H9 (cell line): ENCODE measurements at regions not wholly inside any gene's neighbourhood (a gene's known extent, or its start where the extent isn't known, plus 50 kb on each side); places are given as distances from the start of the nearest gene placed in this dataset.

Experiments used
- DNase-seq: peaks from one replicate; pipeline ENCODE4 v3.0.0-alpha.2; 2017
- H2AFZ ChIP-seq: one replicate; pipeline ENCODE4 v1.6.1; 2013; ENCODE audit warnings: mild to moderate bottlenecking, low read length, control low read depth, moderate library complexity
- H2AK5ac ChIP-seq: 2 replicates; pipeline ENCODE4 v1.6.1; 2013; ENCODE audit warnings: low read length, control low read depth, mixed read lengths; ENCODE audit not compliant: insufficient read length
- H2BK120ac ChIP-seq: one replicate; pipeline ENCODE4 v1.6.1; 2013; ENCODE audit warnings: low read depth, mild to moderate bottlenecking, low read length, control low read depth, inconsistent platforms; ENCODE audit not compliant: poor library complexity, severe bottlenecking
- H2BK12ac ChIP-seq: 2 replicates; pipeline ENCODE4 v1.6.1; 2013; ENCODE audit warnings: low read length, control low read depth, mixed read lengths, low read depth; ENCODE audit not compliant: insufficient read length
- H2BK15ac ChIP-seq: 2 replicates; pipeline ENCODE4 v1.6.1; 2013; ENCODE audit warnings: low read depth, low read length, control low read depth
- H2BK20ac ChIP-seq: one replicate; pipeline ENCODE4 v1.6.1; 2013; ENCODE audit warnings: low read depth, mild to moderate bottlenecking, low read length, control low read depth, inconsistent platforms; ENCODE audit not compliant: poor library complexity, severe bottlenecking
- H2BK5ac ChIP-seq: 2 replicates; pipeline ENCODE4 v1.6.1; 2013; ENCODE audit warnings: low read length, control low read depth, mixed read lengths; ENCODE audit not compliant: insufficient read length
- H3K14ac ChIP-seq: 2 replicates; pipeline ENCODE4 v1.6.1; 2013; ENCODE audit warnings: low read length, control low read depth; ENCODE audit not compliant: insufficient read depth
- H3K18ac ChIP-seq: 2 replicates; pipeline ENCODE4 v1.6.1; 2013; ENCODE audit warnings: low read depth, mild to moderate bottlenecking, mixed read lengths, low read length, control low read depth; ENCODE audit not compliant: insufficient read length
- H3K23ac ChIP-seq: 2 replicates; pipeline ENCODE4 v1.6.1; 2013; ENCODE audit warnings: low read length, control low read depth, mixed read lengths, low read depth; ENCODE audit not compliant: insufficient read length
- H3K23me2 ChIP-seq: 2 replicates; pipeline ENCODE4 v1.6.1; 2013; ENCODE audit warnings: low read depth, mild to moderate bottlenecking, mixed read lengths, low read length, control low read depth; ENCODE audit not compliant: insufficient read length, poor library complexity, severe bottlenecking
- H3K27ac ChIP-seq: 2 replicates; pipeline ENCODE4 v1.5.1; 2013; ENCODE audit warnings: low read length, control low read depth, mixed read lengths, low read depth; ENCODE audit not compliant: insufficient read length
- H3K27me3 ChIP-seq: 2 replicates; pipeline ENCODE4 v1.6.1; 2013; ENCODE audit warnings: low read length, control low read depth, inconsistent platforms; ENCODE audit not compliant: insufficient read depth
- H3K4ac ChIP-seq: 2 replicates; pipeline ENCODE4 v1.6.1; 2013; ENCODE audit warnings: low read depth, mild to moderate bottlenecking, control low read depth, inconsistent platforms, low read length, moderate library complexity
- H3K4me1 ChIP-seq: 2 replicates; pipeline ENCODE4 v1.6.1; 2013; ENCODE audit warnings: low read length, control low read depth, inconsistent platforms; ENCODE audit not compliant: insufficient read depth
- H3K4me2 ChIP-seq: 2 replicates; pipeline ENCODE4 v1.6.1; 2013; ENCODE audit warnings: low read length, control low read depth, mixed read lengths; ENCODE audit not compliant: insufficient read length, insufficient read depth
- H3K56ac ChIP-seq: 2 replicates; pipeline ENCODE4 v1.6.1; 2013; ENCODE audit warnings: low read depth, mild to moderate bottlenecking, mixed read lengths, low read length, control low read depth; ENCODE audit not compliant: insufficient read length
- H3K79me1 ChIP-seq: 2 replicates; pipeline ENCODE4 v1.6.1; 2013; ENCODE audit warnings: low read depth, mild to moderate bottlenecking, moderate library complexity, low read length, control low read depth, inconsistent platforms; ENCODE audit not compliant: insufficient read depth, poor library complexity, severe bottlenecking
- H3K79me2 ChIP-seq: 2 replicates; pipeline ENCODE4 v1.6.1; 2013; ENCODE audit warnings: low read length, control low read depth, inconsistent platforms; ENCODE audit not compliant: insufficient read depth
- H3K9ac ChIP-seq: 2 replicates; pipeline ENCODE4 v1.6.1; 2013; ENCODE audit warnings: low read length, control low read depth, mixed read lengths; ENCODE audit not compliant: insufficient read length; ENCODE audit errors: extremely low read depth
- H3K9me3 ChIP-seq: one replicate; pipeline ENCODE4 v1.6.1; 2013; ENCODE audit warnings: low read depth, low read length, inconsistent platforms; ENCODE audit not compliant: control insufficient read depth
- H3T11ph ChIP-seq: one replicate; pipeline ENCODE4 v1.6.1; 2013; ENCODE audit warnings: mild to moderate bottlenecking, low read length, control low read depth, inconsistent platforms
- H4K20me1 ChIP-seq: one replicate; pipeline ENCODE4 v1.6.1; 2013; ENCODE audit not compliant: control insufficient read depth, insufficient read length, insufficient read depth
- H4K5ac ChIP-seq: 2 replicates; pipeline ENCODE4 v1.6.1; 2013; ENCODE audit warnings: low read depth, mild to moderate bottlenecking, mixed read lengths, low read length, control low read depth; ENCODE audit not compliant: insufficient read length
- H4K8ac ChIP-seq: replicated peaks from 2 replicates; pipeline ENCODE4 v1.6.1; 2013; ENCODE audit warnings: low read length, control low read depth, mixed read lengths, low read depth; ENCODE audit not compliant: insufficient read length
- H4K91ac ChIP-seq: 2 replicates; pipeline ENCODE4 v1.6.1; 2013; ENCODE audit warnings: low read depth, mild to moderate bottlenecking, moderate library complexity, mixed read lengths, low read length, control low read depth; ENCODE audit not compliant: insufficient read length
- H3K27ac Mint-ChIP-seq, 3 experiments: 2 replicates in 2 of 3; 3 replicates in 1 of 3; pipeline ENCODE4 v1.8.0; 2020 to 2021; ENCODE audit warnings: mixed read lengths in 3 of 3, mild to moderate bottlenecking in 1 of 3, moderate library complexity in 1 of 3
- H3K27me3 Mint-ChIP-seq: 2 replicates; pipeline ENCODE4 v1.8.0; 2021; ENCODE audit warnings: low read depth, mild to moderate bottlenecking, moderate library complexity, mixed read lengths
- H3K36me3 Mint-ChIP-seq, 3 experiments: 2 replicates in 2 of 3; 3 replicates in 1 of 3; pipeline ENCODE4 v1.8.0; 2020 to 2021; ENCODE audit warnings: low read depth in 3 of 3, mixed read lengths in 3 of 3; ENCODE audit not compliant: insufficient read depth in 1 of 3
- H3K4me1 Mint-ChIP-seq, 2 experiments: 2 replicates each; pipeline ENCODE4 v1.8.0; 2020; ENCODE audit warnings: mixed read lengths in 2 of 2
- H3K4me3 Mint-ChIP-seq, 2 experiments: 2 replicates in 1 of 2; 3 replicates in 1 of 2; pipeline ENCODE4 v1.8.0; 2020 to 2021; ENCODE audit warnings: mild to moderate bottlenecking in 2 of 2, mixed read lengths in 2 of 2, moderate library complexity in 1 of 2
- H3K9me3 Mint-ChIP-seq, 2 experiments: 2 replicates in 1 of 2; 3 replicates in 1 of 2; pipeline ENCODE4 v1.8.0; 2020; ENCODE audit warnings: mild to moderate bottlenecking in 2 of 2, mixed read lengths in 2 of 2, moderate library complexity in 1 of 2
- CTCF ChIP-seq: fragments of 200-600 bp; sonication (generic); conservative IDR thresholded peaks from 3 replicates; pipeline ENCODE4 v1.8.0; 2021; ENCODE audit warnings: antibody characterized with exemption, mild to moderate bottlenecking

GRCh38 chr20:42005211-42005610 lies 387.0 kb upstream of the CHD6 start:
- Histone ChIP-seq H2AK5ac (no peak overlapping the region), H3K79me1 (no peaks in the 10 kb centered on the region), H2BK5ac (no peak overlapping the region), H4K20me1 (no peaks in the 10 kb centered on the region), H3K18ac (no peak overlapping the region), H3K9me3 (peaks cover 8% of the 10 kb centered on the region), H2BK15ac (peak overlapping the region; percentile 89; the same call in 1 of the 2 replicates), H3K4me1 (peaks cover 7% of the 10 kb centered on the region; the same call in 1 of the 2 replicates), H3K4ac (no peak overlapping the region), H2AFZ (no peak overlapping the region), H3K9ac (no peak overlapping the region), H3T11ph (no peak overlapping the region), H3K79me2 (no peaks in the 10 kb centered on the region), H4K8ac (no peak overlapping the region), H2BK12ac (no peak overlapping the region), H3K4me2 (no peak overlapping the region), H3K23ac (no peak overlapping the region), H3K27me3 (no peaks in the 10 kb centered on the region), H3K23me2 (no peaks in the 10 kb centered on the region), H2BK120ac (no peak overlapping the region), H3K27ac (no peak overlapping the region), H3K14ac (no peak overlapping the region), H4K91ac (no peak overlapping the region), H2BK20ac (no peak overlapping the region), H4K5ac (no peak overlapping the region), H3K56ac (no peak overlapping the region)
- Mint-ChIP-seq H3K9me3 (peaks cover 13 to 14% of the 10 kb centered on the region in 2 experiments), H3K36me3 (peaks cover 4 to 12% (median 6%) of the 10 kb centered on the region in 3 experiments), H3K27me3 (peaks cover 3% of the 10 kb centered on the region; the same call in 1 of the 2 replicates), H3K27ac (no peak overlapping the region), H3K4me3 (no peak overlapping the region), H3K4me1 (peaks cover 15 to 19% of the 10 kb centered on the region in 2 experiments)
- no peak for DNase-seq
- TF ChIP-seq CTCF = no peak
